DOHH2 (cell line): ENCODE measurements at regions not wholly inside any gene's neighbourhood (a gene's known extent, or its start where the extent isn't known, plus 50 kb on each side); places are given as distances from the start of the nearest gene placed in this dataset.

Source experiments
- CTCF ChIP-seq: fragments of 200-600 bp; sonication (generic); IDR thresholded peaks from one replicate; pipeline ENCODE4 v1.5.1; 2014; ENCODE audit warnings: antibody characterized with exemption, mild to moderate bottlenecking, low read depth, low read length; ENCODE audit not compliant: poor library complexity, severe bottlenecking
- EZH2phosphoT487 ChIP-seq: fragments of 200-600 bp; sonication (generic); IDR thresholded peaks from 2 replicates; pipeline ENCODE4 v1.6.1; 2017; ENCODE audit warnings: borderline replicate concordance, mild to moderate bottlenecking, antibody characterized with exemption, low read length, moderate library complexity, mixed read lengths

GRCh38 chr15:25065286-25065685 is 110.5 kb downstream of the SNRPN start:
- TF ChIP-seq CTCF (no peak), EZH2phosphoT487 (no peak)
